ENCODE measurements at regions not wholly inside any gene's neighbourhood (a gene's known extent, or its start where the extent isn't known, plus 50 kb on each side); places are given as distances from the start of the nearest gene placed in this dataset.

GRCh38 chr13:78806457-78806856 is 147.5 kb upstream of the OBI1 start:
- Mint-ChIP-seq H3K4me3 (ENCODE audit: unreplicated experiment) (no peak overlapping the region), H3K27me3 (ENCODE audit: unreplicated experiment) (no peaks in the 10 kb centered on the region), H3K36me3 (ENCODE audit: low read depth, unreplicated experiment) (no peaks in the 10 kb centered on the region), H3K4me1 (ENCODE audit: unreplicated experiment) (no peaks in the 10 kb centered on the region), H3K27ac (ENCODE audit: unreplicated experiment) (no peak overlapping the region), H3K9me3 (ENCODE audit: unreplicated experiment) (no peaks in the 10 kb centered on the region)
- peak; percentile 12 for DNase-seq (ENCODE audit: low spot score)
- TF ChIP-seq CTCF (IDR thresholded peaks at IDR 0.05; ENCODE audit: unreplicated experiment): peak; percentile 78

GRCh38 chr13:78802912-78803311 is 144.0 kb upstream of the OBI1 start:
- TF ChIP-seq CTCF (IDR thresholded peaks at IDR 0.05; ENCODE audit: unreplicated experiment): no peak
- no peaks in the 10 kb centered on the region for H3K27me3 Mint-ChIP-seq (ENCODE audit: unreplicated experiment)
- H3K27ac Mint-ChIP-seq (ENCODE audit: unreplicated experiment): no peak overlapping the region
- no peaks in the 10 kb centered on the region for H3K36me3 Mint-ChIP-seq (ENCODE audit: low read depth, unreplicated experiment)
- no peak for DNase-seq (ENCODE audit: low spot score)
- H3K4me1 Mint-ChIP-seq (ENCODE audit: unreplicated experiment): no peaks in the 10 kb centered on the region
- no peak overlapping the region for H3K4me3 Mint-ChIP-seq (ENCODE audit: unreplicated experiment)
- no peaks in the 10 kb centered on the region for H3K9me3 Mint-ChIP-seq (ENCODE audit: unreplicated experiment)

GRCh38 chr13:78787190-78787589 is 128.2 kb upstream of the OBI1 start:
- Mint-ChIP-seq H3K4me1 (ENCODE audit: unreplicated experiment) (peaks cover 3% of the 10 kb centered on the region), H3K27ac (ENCODE audit: unreplicated experiment) (no peak overlapping the region), H3K27me3 (ENCODE audit: unreplicated experiment) (no peaks in the 10 kb centered on the region), H3K36me3 (ENCODE audit: low read depth, unreplicated experiment) (no peaks in the 10 kb centered on the region), H3K9me3 (ENCODE audit: unreplicated experiment) (no peaks in the 10 kb centered on the region), H3K4me3 (ENCODE audit: unreplicated experiment) (no peak overlapping the region)
- TF ChIP-seq CTCF (IDR thresholded peaks at IDR 0.05; ENCODE audit: unreplicated experiment): no peak
- no peak for DNase-seq (ENCODE audit: low spot score)

- no peaks in the 10 kb centered on the region for H3K36me3 Mint-ChIP-seq (ENCODE audit: low read depth, unreplicated experiment)
- no peak for TF ChIP-seq CTCF (IDR thresholded peaks at IDR 0.05; ENCODE audit: unreplicated experiment)
- no peak for DNase-seq (ENCODE audit: low spot score)
- no peak overlapping the region for H3K4me3 Mint-ChIP-seq (ENCODE audit: unreplicated experiment)
- H3K27ac Mint-ChIP-seq (ENCODE audit: unreplicated experiment): no peak overlapping the region
- H3K4me1 Mint-ChIP-seq (ENCODE audit: unreplicated experiment): peaks cover 3% of the 10 kb centered on the region
- H3K9me3 Mint-ChIP-seq (ENCODE audit: unreplicated experiment): no peaks in the 10 kb centered on the region
- no peaks in the 10 kb centered on the region for H3K27me3 Mint-ChIP-seq (ENCODE audit: unreplicated experiment)
Observed at GRCh38 chr13:78786459-78786858, 127.5 kb upstream of the OBI1 start.

- peaks cover 3% of the 10 kb centered on the region for H3K4me1 Mint-ChIP-seq (ENCODE audit: unreplicated experiment)
- no peaks in the 10 kb centered on the region for H3K9me3 Mint-ChIP-seq (ENCODE audit: unreplicated experiment)
- no peak overlapping the region for H3K27ac Mint-ChIP-seq (ENCODE audit: unreplicated experiment)
- DNase-seq (ENCODE audit: low spot score): no peak
- no peaks in the 10 kb centered on the region for H3K27me3 Mint-ChIP-seq (ENCODE audit: unreplicated experiment)
- no peaks in the 10 kb centered on the region for H3K36me3 Mint-ChIP-seq (ENCODE audit: low read depth, unreplicated experiment)
- H3K4me3 Mint-ChIP-seq (ENCODE audit: unreplicated experiment): no peak overlapping the region
- no peak for TF ChIP-seq CTCF (IDR thresholded peaks at IDR 0.05; ENCODE audit: unreplicated experiment)
Observed at GRCh38 chr13:78785764-78786163, 126.8 kb upstream of the OBI1 start.
